AG04449 (cell line): ENCODE measurements at regions not wholly inside any gene's neighbourhood (a gene's known extent, or its start where the extent isn't known, plus 50 kb on each side); places are given as distances from the start of the nearest gene placed in this dataset.
"Not testable (repeated sequence)": the region's sequence is repeated elsewhere in the genome, so short reads cannot be mapped to it uniquely, and the experiment has no call there.

Experiments used
- CTCF ChIA-PET: fragments of 350-600 bp; formaldehyde crosslinking; extraction: SDS; loops from one replicate; lab custom pipeline; 2021; ENCODE audit warnings: antibody characterized with exemption; lab: Yijun Ruan, JAX
- POLR2A ChIA-PET: fragments of 400-600, 350-600 bp; formaldehyde crosslinking; extraction: SDS; loops from one replicate; lab custom pipeline; 2020; ENCODE audit warnings: antibody characterized with exemption, inconsistent platforms; lab: Yijun Ruan, JAX
- DNase-seq: peaks from one replicate; pipeline ENCODE4 v3.0.0-alpha.2; 2010; ENCODE audit warnings: low read depth, low spot score
- H3K4me3 ChIP-seq: 2 replicates; pipeline ENCODE4 v1.5.1; 2011; ENCODE audit warnings: low read depth, mild to moderate bottlenecking, control low read depth, low read length
- CTCF ChIP-seq: IDR thresholded peaks from one replicate; pipeline ENCODE4 v1.5.1; 2011; ENCODE audit warnings: mild to moderate bottlenecking, moderate library complexity, low read length, control low read depth, inconsistent platforms; ENCODE audit not compliant: insufficient read depth; ENCODE audit errors: missing control alignments

- POLR2A ChIA-PET = interaction anchor here (0.9 kb wide), 1 partner anchor 281 kb away, joined by 3 read pairs; no protein-coding TSS in a partner anchor
- H3K4me3 ChIP-seq = no peak overlapping the region
- no peak for TF ChIP-seq CTCF
- DNase-seq = no peak
- CTCF ChIA-PET = no interaction called here
These were observed 282.1 kb downstream of the HS3ST3B1 start for GRCh38 chr17:14582996-14583395.

- no peak for DNase-seq
- ChIA-PET CTCF (interaction anchor here (1.1 kb wide), 1 partner anchor 345 kb away, joined by 3 read pairs; no protein-coding TSS in a partner anchor), POLR2A (no interaction called here)
- no peak overlapping the region for H3K4me3 ChIP-seq
- no peak for TF ChIP-seq CTCF
These were observed 280.4 kb downstream of the HS3ST3B1 start for GRCh38 chr17:14581186-14581830.

GRCh38 chr17:14580499-14580898 is 279.6 kb downstream of the HS3ST3B1 start:
- ChIA-PET CTCF (no interaction called here), POLR2A (no interaction called here)
- H3K4me3 ChIP-seq = no peak overlapping the region
- no peak for TF ChIP-seq CTCF
- DNase-seq = no peak

GRCh38 chr17:14579716-14580115 is 278.8 kb downstream of the HS3ST3B1 start:
- CTCF ChIA-PET = no interaction called here
- TF ChIP-seq CTCF = no peak
- POLR2A ChIA-PET = no interaction called here
- no peak for DNase-seq
- H3K4me3 ChIP-seq = no peak overlapping the region

GRCh38 chr17:14575471-14575953 is 274.6 kb downstream of the HS3ST3B1 start:
- TF ChIP-seq CTCF = no peak
- DNase-seq = peak; percentile 36
- ChIA-PET POLR2A (no interaction called here), CTCF (interaction anchor here (1.3 kb wide), 1 partner anchor 9 kb away, joined by 4 read pairs; no protein-coding TSS in a partner anchor)
- no peak overlapping the region for H3K4me3 ChIP-seq

- H3K4me3 ChIP-seq, DNase-seq, POLR2A ChIA-PET, CTCF ChIA-PET: not testable (repeated sequence)
These were observed 259.4 kb downstream of the HS3ST3B1 start for GRCh38 chr17:14560325-14560724.
